MM.1S (cell line): ENCODE measurements at regions not wholly inside any gene's neighbourhood (a gene's known extent, or its start where the extent isn't known, plus 50 kb on each side); places are given as distances from the start of the nearest gene placed in this dataset.

Experiments
- EZH2 ChIP-seq: fragments of 300-600 bp; sonication (generic); optimal IDR thresholded peaks from 2 replicates; pipeline ENCODE3; 2017; ENCODE audit warnings: low read depth, mild to moderate bottlenecking, antibody characterized with exemption, low read length, mixed read lengths
- TF ChIP-seq, protein P1 (sequence below): fragments of 300-600 bp; sonication (generic); IDR thresholded peaks from 2 replicates; pipeline ENCODE4 v1.5.1; 2016; ENCODE audit warnings: antibody characterized with exemption, low read length, mixed read lengths

DNA sequence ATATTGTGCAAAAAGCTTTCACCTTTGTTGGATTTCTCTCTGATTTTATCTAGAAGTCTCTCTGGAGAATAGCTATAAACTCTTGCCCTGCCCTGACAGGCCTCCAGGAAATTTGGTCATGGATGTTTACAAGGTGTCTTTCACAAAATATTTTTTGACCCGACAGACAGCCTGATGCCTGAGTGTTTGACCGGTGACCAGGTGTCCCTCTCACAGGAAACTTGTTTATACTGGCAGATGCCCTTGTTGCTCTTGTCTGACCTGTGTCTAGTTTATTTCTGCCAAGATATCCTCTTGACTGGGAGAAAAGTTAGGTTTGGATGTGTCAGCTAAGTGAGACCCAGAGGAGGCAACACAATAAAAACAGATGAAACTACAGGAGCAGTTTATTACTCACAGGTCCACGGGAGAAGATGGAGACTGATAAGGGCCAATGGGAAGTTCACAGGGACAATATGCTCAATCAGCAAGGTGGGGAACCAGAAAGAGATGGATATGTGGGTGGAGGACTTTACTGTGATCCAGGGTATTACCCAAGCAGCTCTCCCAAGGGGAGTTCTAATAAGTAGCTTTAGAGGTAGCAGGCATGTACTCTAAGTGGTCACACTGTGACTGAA is 243.3 kb downstream of the ARAP2 start:
- no peak for TF ChIP-seq EZH2
- TF ChIP-seq, protein P1, sequence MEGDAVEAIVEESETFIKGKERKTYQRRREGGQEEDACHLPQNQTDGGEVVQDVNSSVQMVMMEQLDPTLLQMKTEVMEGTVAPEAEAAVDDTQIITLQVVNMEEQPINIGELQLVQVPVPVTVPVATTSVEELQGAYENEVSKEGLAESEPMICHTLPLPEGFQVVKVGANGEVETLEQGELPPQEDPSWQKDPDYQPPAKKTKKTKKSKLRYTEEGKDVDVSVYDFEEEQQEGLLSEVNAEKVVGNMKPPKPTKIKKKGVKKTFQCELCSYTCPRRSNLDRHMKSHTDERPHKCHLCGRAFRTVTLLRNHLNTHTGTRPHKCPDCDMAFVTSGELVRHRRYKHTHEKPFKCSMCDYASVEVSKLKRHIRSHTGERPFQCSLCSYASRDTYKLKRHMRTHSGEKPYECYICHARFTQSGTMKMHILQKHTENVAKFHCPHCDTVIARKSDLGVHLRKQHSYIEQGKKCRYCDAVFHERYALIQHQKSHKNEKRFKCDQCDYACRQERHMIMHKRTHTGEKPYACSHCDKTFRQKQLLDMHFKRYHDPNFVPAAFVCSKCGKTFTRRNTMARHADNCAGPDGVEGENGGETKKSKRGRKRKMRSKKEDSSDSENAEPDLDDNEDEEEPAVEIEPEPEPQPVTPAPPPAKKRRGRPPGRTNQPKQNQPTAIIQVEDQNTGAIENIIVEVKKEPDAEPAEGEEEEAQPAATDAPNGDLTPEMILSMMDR = no peak
